ENCODE measurements at regions not wholly inside any gene's neighbourhood (a gene's known extent, or its start where the extent isn't known, plus 50 kb on each side); places are given as distances from the start of the nearest gene placed in this dataset.
A peak's percentile ranks its signal among the peaks of the same experiment; 100 is the strongest.

GRCh38 chr12:38138225-38139221 is 178.1 kb upstream of the ALG10B start:
- no peaks in the 10 kb centered on the region for H3K36me3 ChIP-seq (ENCODE audit: control insufficient read depth in 2 of 4, insufficient read depth in 4 of 4, low read length in 3 of 4)
- no peak overlapping the region for H3K23ac ChIP-seq (ENCODE audit: insufficient read length)
- H2AK5ac ChIP-seq (ENCODE audit: low read depth, low read length): no peak overlapping the region
- H3K4ac ChIP-seq (replicated peaks; ENCODE audit: insufficient read length, low read depth, low read length): no peak overlapping the region
- no peaks in the 10 kb centered on the region for H3K4me1 ChIP-seq (replicated peaks in 1 of 4; ENCODE audit: control insufficient read depth in 3 of 4, insufficient read depth in 4 of 4, low read length in 3 of 4)
- H3K23me2 ChIP-seq (ENCODE audit: low read depth, low read length): no peaks in the 10 kb centered on the region
- H3K9me3 ChIP-seq (ENCODE audit: insufficient read depth in 2 of 2, low read depth in 1 of 2, low read length in 1 of 2): peaks cover 32 to 77% of the 10 kb centered on the region in 2 experiments
- no peak overlapping the region for H4K8ac ChIP-seq (ENCODE audit: extremely low read depth, insufficient read depth, low read length)
- no peak overlapping the region for H4K5ac ChIP-seq (ENCODE audit: insufficient read length, low read depth, low read length)
- no peak overlapping the region for H3K56ac ChIP-seq (replicated peaks; ENCODE audit: insufficient read length, low read depth, low read length)
- H4K91ac ChIP-seq (replicated peaks; ENCODE audit: insufficient read length, low read length): no peak overlapping the region
- H3K4me3 ChIP-seq (ENCODE audit: extremely low read depth in 1 of 4, insufficient read depth in 2 of 4, low read depth in 3 of 4, low read length in 4 of 4): no peak overlapping the region
- CTCF ChIA-PET (ENCODE audit: partially characterized antibody): interaction anchor here (0.6 to 0.7 kb wide), 2 partner anchors 712 to 763 kb away, joined by 3 to 4 read pairs; no protein-coding TSS in a partner anchor
- H3K79me1 ChIP-seq (ENCODE audit: low read depth, low read length): no peaks in the 10 kb centered on the region
- no peak overlapping the region for H2BK20ac ChIP-seq (ENCODE audit: low read length)
- peak; percentile 89 for FAIRE-seq
- H3K4me2 ChIP-seq (ENCODE audit: insufficient read depth in 1 of 2, low read depth in 2 of 2, low read length in 2 of 2): no peak overlapping the region
- no peak overlapping the region for H3K9ac ChIP-seq (replicated peaks in 1 of 4; ENCODE audit: extremely low read depth in 1 of 4, low read depth in 3 of 4, low read length in 3 of 4)
- H2BK12ac ChIP-seq (ENCODE audit: low read depth, low read length): no peak overlapping the region
- H2BK15ac ChIP-seq (ENCODE audit: low read length): no peak overlapping the region
- H4K20me1 ChIP-seq (replicated peaks in 1 of 2; ENCODE audit: control insufficient read depth in 1 of 2, insufficient read depth in 2 of 2, low read length in 2 of 2): no peaks in the 10 kb centered on the region
- no peak overlapping the region for H3K27ac ChIP-seq (ENCODE audit: low read depth, low read length)
- H2BK5ac ChIP-seq (ENCODE audit: low read depth, low read length): no peak overlapping the region
- no peak overlapping the region for H3K18ac ChIP-seq (ENCODE audit: extremely low read depth, low read length)
- no peaks in the 10 kb centered on the region for H3K27me3 ChIP-seq (replicated peaks in 1 of 4; ENCODE audit: control insufficient read depth in 3 of 4, extremely low read depth in 1 of 4, insufficient read depth in 3 of 4, low read length in 3 of 4)
- no peak overlapping the region for H3K14ac ChIP-seq (ENCODE audit: insufficient read length)
- H3K79me2 ChIP-seq (ENCODE audit: control insufficient read depth in 1 of 2, insufficient read depth in 2 of 2, low read length in 2 of 2): no peaks in the 10 kb centered on the region
- DNase-seq (ENCODE audit: low read depth in 1 of 2, low spot score in 2 of 2): peak in 1 of 2 experiments; percentile 91
- 59% methylated on average over 35 of the region's 54 CpGs; no CpG with 5 or more reads in 1 of the 2 experiments for WGBS, 2 experiments (ENCODE audit: extremely low coverage in 1 of 2, insufficient coverage in 1 of 2, insufficient read length in 1 of 2, insufficient replicate concordance in 2 of 2, low coverage in 1 of 2, low lambda C conversion rate in 2 of 2, missing lambda C conversion rate in 1 of 2)
- no peak overlapping the region for H2AFZ ChIP-seq (ENCODE audit: low read length)
- H2BK120ac ChIP-seq (replicated peaks; ENCODE audit: low read depth, low read length): no peak overlapping the region
- POLR2A ChIA-PET (ENCODE audit: partially characterized antibody): no interaction called here
- no peak for TF ChIP-seq SAP30 (IDR thresholded peaks at IDR 0.05; ENCODE audit: insufficient read depth, insufficient replicate concordance, low read length)
- no peak for TF ChIP-seq SIN3A (conservative IDR thresholded peaks at IDR 0.05 in 1 of 2, IDR thresholded peaks at IDR 0.05 in 1 of 2; ENCODE audit: low read depth in 1 of 2, low read length in 2 of 2)
- no peak for TF ChIP-seq RBBP5 (IDR thresholded peaks at IDR 0.05; ENCODE audit: borderline replicate concordance, low read depth, low read length)
- no peak for TF ChIP-seq CHD2 (IDR thresholded peaks at IDR 0.05; ENCODE audit: low read length)
- no peak for TF ChIP-seq SP2 (IDR thresholded peaks at IDR 0.05; ENCODE audit: low read length)
- peak; percentile 20 to 88 (median 61) for TF ChIP-seq CTCF (IDR thresholded peaks at IDR 0.05; ENCODE audit: control extremely low read depth in 1 of 3, insufficient read depth in 1 of 3, low read depth in 1 of 3, low read length in 3 of 3)
- TF ChIP-seq KDM1A (IDR thresholded peaks at IDR 0.05; ENCODE audit: borderline replicate concordance, low read length): no peak
- TF ChIP-seq RAD21 (IDR thresholded peaks at IDR 0.05 in 1 of 2, conservative IDR thresholded peaks at IDR 0.05 in 1 of 2; ENCODE audit: low read depth in 2 of 2, low read length in 2 of 2): peak; percentile 85 to 86
